ENCODE measurements at regions not wholly inside any gene's neighbourhood (a gene's known extent, or its start where the extent isn't known, plus 50 kb on each side); places are given as distances from the start of the nearest gene placed in this dataset.

- TF ChIP-seq JAZF1 (CRISPR knock-in tag; IDR thresholded peaks at IDR 0.05) (no peak), ZNF416 (CRISPR knock-in tag; IDR thresholded peaks at IDR 0.05) (no peak), ZNF138 (CRISPR knock-in tag; conservative IDR thresholded peaks at IDR 0.05) (no peak), ZMAT4 (CRISPR knock-in tag; IDR thresholded peaks at IDR 0.05) (no peak)
Measured at GRCh38 chr18:72336786-72337185, 207.4 kb downstream of the CBLN2 start (continued).

- TF ChIP-seq HMGA2 (CRISPR knock-in tag; IDR thresholded peaks at IDR 0.05): no peak
- TF ChIP-seq MXD4 (CRISPR knock-in tag; IDR thresholded peaks at IDR 0.05; ENCODE audit: borderline replicate concordance): no peak
- no peak for TF ChIP-seq ZNF281 (CRISPR knock-in tag; IDR thresholded peaks at IDR 0.05)
- no peak for TF ChIP-seq TP53 (CRISPR knock-in tag; IDR thresholded peaks at IDR 0.05)
- H3K27me3 Mint-ChIP-seq (ENCODE audit: low read depth): peaks cover 8% of the 10 kb centered on the region
- POLR2A ChIA-PET: no interaction called here
- no peak overlapping the region for H3K4me3 Mint-ChIP-seq
- DNase-seq (ENCODE audit: low spot score) (no peak), ATAC-seq (no peak)
- CTCF ChIA-PET: no interaction called here
- no peak overlapping the region for H3K27ac Mint-ChIP-seq
- peaks cover 63% of the 10 kb centered on the region for H3K9me3 Mint-ChIP-seq
- H3K36me3 Mint-ChIP-seq: peaks cover 27% of the 10 kb centered on the region
- no peaks in the 10 kb centered on the region for H3K4me1 Mint-ChIP-seq
Measured at GRCh38 chr18:72329533-72329932, 214.6 kb downstream of the CBLN2 start.

GRCh38 chr18:72325307-72325706, 218.8 kb downstream of the CBLN2 start:
- peaks cover 16% of the 10 kb centered on the region for H3K36me3 Mint-ChIP-seq
- TF ChIP-seq SMAD3 (CRISPR knock-in tag; IDR thresholded peaks at IDR 0.05; ENCODE audit: borderline replicate concordance): no peak
- TF ChIP-seq OVOL2 (CRISPR knock-in tag; IDR thresholded peaks at IDR 0.05; ENCODE audit: borderline replicate concordance): no peak
- no peak for TF ChIP-seq NFYB (CRISPR knock-in tag; conservative IDR thresholded peaks at IDR 0.05; ENCODE audit: low read depth)
- TF ChIP-seq ARID4B (CRISPR knock-in tag; IDR thresholded peaks at IDR 0.05; ENCODE audit: borderline replicate concordance): no peak
- TF ChIP-seq FOXJ3 (CRISPR knock-in tag; IDR thresholded peaks at IDR 0.05; ENCODE audit: borderline replicate concordance): no peak
- TF ChIP-seq PRRX2 (CRISPR knock-in tag; IDR thresholded peaks at IDR 0.05): no peak
- no peak for TF ChIP-seq JAZF1 (CRISPR knock-in tag; IDR thresholded peaks at IDR 0.05)
- no peak for TF ChIP-seq RELA (CRISPR knock-in tag; IDR thresholded peaks at IDR 0.05; ENCODE audit: borderline replicate concordance)
- TF ChIP-seq MYBL2 (CRISPR knock-in tag; IDR thresholded peaks at IDR 0.05): no peak
- TF ChIP-seq ELF4 (CRISPR knock-in tag; IDR thresholded peaks at IDR 0.05; ENCODE audit: low read depth): no peak
- TF ChIP-seq ZNF396 (CRISPR knock-in tag; IDR thresholded peaks at IDR 0.05; ENCODE audit: borderline replicate concordance): no peak
- no peak for TF ChIP-seq TEAD1 (CRISPR knock-in tag; IDR thresholded peaks at IDR 0.05)
- TF ChIP-seq SMAD4 (CRISPR knock-in tag; IDR thresholded peaks at IDR 0.05): no peak
- TF ChIP-seq STAT6 (CRISPR knock-in tag; conservative IDR thresholded peaks at IDR 0.05; ENCODE audit: low read depth): no peak
- no peak for TF ChIP-seq ZBTB21 (CRISPR knock-in tag; IDR thresholded peaks at IDR 0.05; ENCODE audit: borderline replicate concordance)
- ChIA-PET CTCF (no interaction called here), POLR2A (no interaction called here)
- H3K27ac Mint-ChIP-seq: no peak overlapping the region
- DNase-seq (ENCODE audit: low spot score): no peak
- H3K4me1 Mint-ChIP-seq: no peaks in the 10 kb centered on the region
- ATAC-seq: no peak
- no peak overlapping the region for H3K4me3 Mint-ChIP-seq
- peaks cover 64% of the 10 kb centered on the region for H3K9me3 Mint-ChIP-seq
- H3K27me3 Mint-ChIP-seq (ENCODE audit: low read depth): peaks cover 7% of the 10 kb centered on the region; the same call in 1 of the 2 replicates
